ENCODE measurements at regions not wholly inside any gene's neighbourhood (a gene's known extent, or its start where the extent isn't known, plus 50 kb on each side); places are given as distances from the start of the nearest gene placed in this dataset.

DNA sequence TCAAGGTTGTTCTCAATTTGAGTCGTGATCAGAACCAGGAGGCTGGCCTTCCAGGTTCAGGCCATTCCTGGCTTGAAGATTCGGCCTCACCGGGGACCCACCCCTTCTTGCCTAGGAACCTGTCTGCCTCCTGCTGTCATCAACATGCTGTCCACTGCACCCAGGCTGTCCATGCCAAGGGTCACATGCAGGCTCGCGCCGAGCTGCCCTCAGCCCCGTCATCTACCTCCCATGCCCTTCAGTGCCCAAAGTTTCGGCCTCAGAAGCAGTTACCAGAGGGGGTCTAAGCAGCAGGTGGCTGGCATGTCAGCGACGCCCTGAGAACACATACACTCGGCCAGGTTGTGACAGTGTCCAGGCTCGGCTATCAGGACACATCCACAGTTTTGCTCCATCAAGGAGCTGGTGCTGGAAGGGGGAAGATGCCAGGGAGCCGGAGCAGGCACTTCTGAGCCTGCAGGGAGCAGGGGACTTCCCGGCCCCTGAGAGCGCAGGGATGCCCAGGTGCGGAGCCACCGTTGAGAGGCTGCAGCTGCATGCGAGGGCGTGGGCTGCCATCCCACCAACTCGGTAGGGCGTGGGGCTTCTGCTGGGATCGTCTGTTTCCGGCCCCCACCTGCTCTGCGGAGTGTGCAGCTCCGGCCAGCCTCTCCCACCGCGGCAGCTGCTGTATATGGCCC is 590.9 kb upstream of the SLITRK5 start:
- POLR2A ChIA-PET: no interaction called here
- no peak for DNase-seq (ENCODE audit: low read depth, low spot score)
- CTCF ChIA-PET: no interaction called here

GRCh38 chr13:87084192-87084591 is 587.0 kb upstream of the SLITRK5 start:
- DNase-seq (ENCODE audit: low read depth, low spot score): no peak
- ChIA-PET POLR2A (no interaction called here), CTCF (no interaction called here)
- H3K9me3 ChIP-seq (ENCODE audit: control insufficient read depth, insufficient read depth, low read length): peaks cover 6% of the 10 kb centered on the region; the same call in 1 of the 2 replicates
- no peaks in the 10 kb centered on the region for H3K27me3 ChIP-seq (ENCODE audit: control insufficient read depth, insufficient read depth, low read length)
- no peak overlapping the region for H3K27ac ChIP-seq (ENCODE audit: low read depth, low read length)
- no peak for TF ChIP-seq CTCF (IDR thresholded peaks at IDR 0.05; ENCODE audit: low read depth, low read length)
- no peak overlapping the region for H3K4me3 ChIP-seq (ENCODE audit: low read depth, low read length)

More for the DNA sequence above, 590.9 kb upstream of the SLITRK5 start:
- no peak for TF ChIP-seq CTCF (IDR thresholded peaks at IDR 0.05; ENCODE audit: low read depth, low read length)
- Histone ChIP-seq H3K27ac (ENCODE audit: low read depth, low read length) (no peak overlapping the region), H3K9me3 (ENCODE audit: control insufficient read depth, insufficient read depth, low read length) (peaks cover 11% of the 10 kb centered on the region; the same call in 1 of the 2 replicates), H3K27me3 (ENCODE audit: control insufficient read depth, insufficient read depth, low read length) (no peaks in the 10 kb centered on the region), H3K4me3 (ENCODE audit: low read depth, low read length) (no peak overlapping the region)

DNA sequence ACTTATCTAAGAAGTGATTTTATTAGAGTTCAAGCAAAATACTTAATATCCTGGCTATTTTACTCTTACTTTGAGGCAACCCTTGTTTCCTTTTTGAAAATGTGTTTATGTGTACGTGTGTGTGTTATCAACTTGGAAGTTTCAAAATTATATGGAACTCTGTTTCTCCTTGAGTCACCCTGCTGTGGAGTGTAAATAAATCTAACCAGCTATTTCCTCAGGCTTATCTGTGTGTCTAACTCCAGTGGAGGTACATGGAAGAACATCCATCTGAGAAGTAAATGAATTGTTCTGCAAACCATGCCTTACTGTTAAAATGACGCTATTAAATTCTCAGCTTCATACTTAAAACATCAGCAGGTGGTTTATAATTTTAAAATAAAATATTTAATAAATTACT is 583.4 kb upstream of the SLITRK5 start:
- Histone ChIP-seq H3K9me3 (ENCODE audit: control insufficient read depth, insufficient read depth, low read length) (no peaks in the 10 kb centered on the region), H3K27me3 (ENCODE audit: control insufficient read depth, insufficient read depth, low read length) (no peaks in the 10 kb centered on the region), H3K27ac (ENCODE audit: low read depth, low read length) (no peak overlapping the region), H3K4me3 (ENCODE audit: low read depth, low read length) (no peak overlapping the region)
- POLR2A ChIA-PET: interaction anchor here (0.6 kb wide), 2 partner anchors 52 to 162 kb away, joined by 4 to 7 read pairs; no protein-coding TSS in a partner anchor
- TF ChIP-seq CTCF (IDR thresholded peaks at IDR 0.05; ENCODE audit: low read depth, low read length): no peak
- no peak for DNase-seq (ENCODE audit: low read depth, low spot score)
- CTCF ChIA-PET: no interaction called here

DNA sequence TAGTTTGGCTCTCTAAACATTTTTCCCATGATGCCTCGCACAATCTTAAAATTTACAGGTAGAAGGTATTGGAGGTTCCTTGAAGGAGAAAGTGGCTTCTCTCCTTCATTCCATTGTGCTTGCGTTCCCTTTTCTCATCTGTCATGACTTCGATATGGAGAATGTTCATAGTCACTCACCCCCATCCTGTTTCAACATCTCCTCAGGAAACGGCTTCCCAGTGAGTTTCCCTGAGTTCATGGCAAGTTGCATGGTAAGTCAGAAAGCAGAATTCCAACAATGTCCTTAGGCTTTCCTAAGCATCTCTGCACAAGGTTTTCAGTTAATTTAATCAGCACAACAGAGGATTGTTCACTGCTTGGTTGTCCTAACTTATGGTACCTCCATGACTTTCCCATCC is 581.8 kb upstream of the SLITRK5 start:
- no peaks in the 10 kb centered on the region for H3K27me3 ChIP-seq (ENCODE audit: control insufficient read depth, insufficient read depth, low read length)
- no peak overlapping the region for H3K4me3 ChIP-seq (ENCODE audit: low read depth, low read length)
- ChIA-PET POLR2A (interaction anchor here (1.5 kb wide), 1 partner anchor 35 kb away, joined by 6 read pairs; no protein-coding TSS in a partner anchor), CTCF (interaction anchor here (0.7 kb wide), 1 partner anchor 217 kb away, joined by 3 read pairs; no protein-coding TSS in a partner anchor)
- no peak overlapping the region for H3K27ac ChIP-seq (ENCODE audit: low read depth, low read length)
- H3K9me3 ChIP-seq (ENCODE audit: control insufficient read depth, insufficient read depth, low read length): no peaks in the 10 kb centered on the region
- TF ChIP-seq CTCF (IDR thresholded peaks at IDR 0.05; ENCODE audit: low read depth, low read length): no peak
- DNase-seq (ENCODE audit: low read depth, low spot score): peak; percentile 58

DNA sequence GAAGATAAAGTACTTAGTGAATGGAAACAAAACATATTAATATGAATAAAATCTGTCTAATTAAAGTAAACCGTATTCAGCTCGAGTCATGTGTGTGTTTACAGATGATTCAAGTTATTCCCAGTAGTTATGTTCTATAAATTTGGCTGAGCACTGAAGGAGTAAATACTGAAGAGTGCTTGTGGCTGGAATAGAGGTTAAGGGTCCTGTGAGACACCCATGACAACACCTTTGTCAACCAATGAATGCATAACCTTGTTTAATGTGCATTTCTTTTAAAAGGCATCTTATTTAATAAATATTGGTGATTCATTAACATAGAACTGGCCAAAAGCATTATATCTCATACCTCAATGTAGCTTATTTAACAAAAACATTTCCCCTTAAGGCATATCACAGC is 577.8 kb upstream of the SLITRK5 start:
- Histone ChIP-seq H3K4me3 (ENCODE audit: low read depth, low read length) (no peak overlapping the region), H3K27ac (ENCODE audit: low read depth, low read length) (no peak overlapping the region), H3K27me3 (ENCODE audit: control insufficient read depth, insufficient read depth, low read length) (no peaks in the 10 kb centered on the region), H3K9me3 (ENCODE audit: control insufficient read depth, insufficient read depth, low read length) (no peaks in the 10 kb centered on the region)
- ChIA-PET POLR2A (interaction anchor here (1.3 kb wide), 1 partner anchor 31 kb away, joined by 3 read pairs; no protein-coding TSS in a partner anchor), CTCF (interaction anchor here (0.8 kb wide), 1 partner anchor 181 kb away, joined by 3 read pairs; no protein-coding TSS in a partner anchor)
- no peak for DNase-seq (ENCODE audit: low read depth, low spot score)
- no peak for TF ChIP-seq CTCF (IDR thresholded peaks at IDR 0.05; ENCODE audit: low read depth, low read length)
